Skeletal muscle cell (primary cell): ENCODE measurements at regions not wholly inside any gene's neighbourhood (a gene's known extent, or its start where the extent isn't known, plus 50 kb on each side); places are given as distances from the start of the nearest gene placed in this dataset.
A peak's percentile ranks its signal among the peaks of the same experiment; 100 is the strongest.
"Not testable (repeated sequence)": the region's sequence is repeated elsewhere in the genome, so short reads cannot be mapped to it uniquely, and the experiment has no call there.

Source experiments
- DNase-seq: peaks from one replicate; pipeline ENCODE4 v3.0.0-alpha.2; 2010; ENCODE audit warnings: low read depth
- H3K4me3 ChIP-seq: 2 replicates; pipeline ENCODE4 v1.5.1; 2011; ENCODE audit warnings: low read depth, mild to moderate bottlenecking, control low read depth, low read length, moderate library complexity

DNA sequence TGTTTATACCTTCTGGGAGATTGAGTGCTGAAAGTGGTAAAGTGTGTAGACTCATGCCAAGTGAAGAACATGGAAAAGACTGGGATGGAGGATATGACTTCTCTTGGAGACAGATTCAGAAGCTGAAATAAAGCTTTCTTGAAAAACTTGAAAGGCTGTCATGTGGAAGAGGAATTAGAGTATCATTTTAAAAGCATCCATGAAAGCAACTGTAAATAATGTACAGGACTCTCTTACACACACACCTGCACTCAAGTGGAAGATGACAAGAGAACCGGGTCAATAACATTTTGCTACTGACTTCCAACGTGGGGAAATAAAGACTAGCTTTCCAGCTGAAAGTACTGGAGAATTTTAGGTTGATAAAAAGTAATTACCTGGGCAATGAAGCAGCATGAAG lies 658.2 kb downstream of the TDRD15 start:
- H3K4me3 ChIP-seq, result no peak overlapping the region
- DNase-seq, result no peak

DNA sequence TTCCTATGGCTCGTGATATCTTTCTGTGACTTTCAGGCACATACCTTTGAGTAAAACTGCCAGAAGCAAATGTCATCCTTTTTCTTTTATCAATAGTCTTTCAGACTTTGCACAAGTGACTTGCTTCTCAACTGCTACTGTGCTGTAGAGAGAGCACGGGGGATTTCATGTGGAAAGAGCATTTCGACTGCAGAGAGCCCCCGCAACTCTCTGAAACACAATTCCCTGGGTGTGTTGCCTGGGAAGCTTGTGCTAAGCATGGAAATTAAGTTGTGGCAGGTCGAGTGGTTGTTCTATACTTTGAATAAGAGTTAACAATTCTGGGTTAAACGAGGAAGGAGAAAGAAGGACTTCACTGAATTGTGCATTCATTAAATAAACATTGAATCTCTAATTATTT lies 659.1 kb downstream of the TDRD15 start:
- H3K4me3 ChIP-seq, result no peak overlapping the region
- DNase-seq, result no peak

DNA sequence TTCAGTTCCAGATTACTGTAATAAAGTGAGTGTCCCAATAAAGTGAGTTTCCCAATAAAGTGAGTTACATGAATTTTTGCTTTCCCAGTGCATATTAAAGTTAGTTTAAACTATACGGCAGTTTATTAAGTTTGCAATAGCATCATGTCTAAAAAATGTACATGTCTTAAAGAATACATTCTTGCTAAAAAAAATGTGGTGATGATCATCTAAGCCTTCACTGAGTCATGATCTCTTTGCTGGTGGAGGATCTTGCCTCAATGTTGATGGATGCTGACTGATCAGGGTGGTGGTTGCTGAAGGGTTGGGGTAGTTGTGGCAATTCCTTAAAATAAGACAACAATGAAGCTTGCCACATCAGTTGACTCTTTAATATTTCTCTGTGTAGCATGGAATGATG lies 664.2 kb downstream of the TDRD15 start:
- DNase-seq, result no peak
- H3K4me3 ChIP-seq, result no peak overlapping the region

DNA sequence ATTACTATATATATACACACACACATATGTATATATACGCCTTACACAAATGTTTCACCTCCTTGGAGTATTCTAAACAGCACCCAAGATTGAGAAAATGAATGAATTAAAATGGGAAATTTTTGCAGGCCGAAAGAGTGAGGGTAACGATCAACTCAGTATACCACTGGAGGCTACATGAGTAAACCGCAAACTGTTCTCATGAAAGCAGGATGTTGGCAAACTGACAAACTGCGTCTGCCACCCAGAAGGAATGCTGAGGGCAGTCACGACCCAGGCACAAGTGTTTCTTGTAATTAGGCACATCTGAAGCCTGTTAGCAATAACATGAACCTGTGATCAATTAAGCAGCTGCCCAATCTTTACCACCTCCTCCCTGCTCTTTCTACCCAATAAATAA lies 666.5 kb downstream of the TDRD15 start:
- not testable (repeated sequence) for H3K4me3 ChIP-seq, DNase-seq

DNA sequence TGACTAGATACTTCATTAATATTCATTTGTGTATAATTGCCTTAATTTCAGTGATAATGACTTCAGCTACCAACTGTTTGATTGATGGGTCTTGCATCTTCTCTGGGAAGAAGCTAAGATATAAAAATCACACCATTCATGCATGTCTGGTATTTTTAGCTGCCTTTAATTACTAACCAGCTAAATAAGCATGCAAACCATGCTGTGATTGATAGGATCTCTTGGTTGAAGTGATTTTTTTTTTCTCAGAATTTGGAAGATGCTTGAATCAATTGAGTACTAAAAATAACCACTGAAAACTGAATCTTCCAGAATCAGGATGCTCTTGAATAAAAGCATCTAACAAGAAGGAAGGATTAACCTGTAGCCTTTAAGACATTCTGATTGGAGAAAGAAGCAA lies 668.8 kb downstream of the TDRD15 start:
- no peak for DNase-seq
- no peak overlapping the region for H3K4me3 ChIP-seq

DNA sequence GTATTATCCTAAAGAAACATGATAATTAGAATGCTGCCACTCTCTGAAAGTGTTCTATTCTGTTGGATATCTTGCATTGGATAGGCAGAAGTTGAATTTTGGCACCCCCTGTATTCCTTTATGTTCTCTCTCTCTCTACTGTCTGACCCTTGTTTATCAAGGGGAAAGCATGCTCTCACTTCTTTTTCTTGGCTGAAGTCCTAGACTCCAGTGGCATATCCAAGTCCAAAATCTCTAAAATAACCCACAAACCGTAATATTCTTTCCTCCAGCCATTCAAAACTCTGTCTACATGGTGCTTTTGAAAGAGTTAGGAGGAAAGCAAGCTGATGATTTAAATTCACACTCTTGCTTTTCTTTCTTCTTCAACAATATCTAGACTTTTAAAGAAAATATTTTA lies 669.7 kb downstream of the TDRD15 start:
- no peak for DNase-seq
- H3K4me3 ChIP-seq, result no peak overlapping the region

DNA sequence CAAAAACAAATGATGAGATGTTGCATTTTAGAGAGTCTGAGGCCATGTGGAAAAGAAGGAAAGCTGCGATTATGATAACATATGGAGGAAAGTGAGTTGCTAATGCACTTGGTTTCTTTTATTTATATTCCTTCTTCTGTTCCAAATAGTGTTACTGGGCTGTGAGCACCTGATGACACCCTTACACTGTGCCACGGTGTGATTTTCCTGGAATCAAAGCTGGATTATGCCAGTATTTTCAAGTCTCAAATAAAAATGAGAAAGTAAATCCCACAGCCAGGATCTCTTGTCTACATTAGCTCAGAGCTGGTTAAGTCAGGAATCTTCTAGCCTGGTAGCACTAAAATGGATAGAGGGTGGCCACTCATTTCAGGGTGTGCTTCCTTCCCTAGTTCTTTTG lies 670.8 kb downstream of the TDRD15 start:
- no peak for DNase-seq
- H3K4me3 ChIP-seq, result no peak overlapping the region

DNA sequence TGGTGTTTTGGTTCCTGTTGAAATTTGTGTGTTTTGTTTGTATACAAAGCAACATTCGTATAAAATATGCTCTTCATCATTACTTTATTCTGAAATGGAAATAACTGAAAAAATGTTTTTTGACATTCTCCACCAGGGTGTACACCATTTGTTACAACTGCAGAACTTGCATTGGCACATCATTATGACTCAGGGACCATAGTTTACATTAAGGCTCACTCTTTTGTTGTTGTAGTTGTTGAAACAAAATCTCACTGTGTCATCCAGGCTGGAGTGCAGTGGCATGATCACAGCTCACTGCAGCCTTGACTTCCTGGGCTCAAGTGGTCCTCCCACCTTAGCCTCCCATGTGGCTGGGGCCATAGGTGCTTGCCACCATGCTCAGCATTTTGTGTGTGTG lies 676.6 kb downstream of the TDRD15 start:
- H3K4me3 ChIP-seq, result no peak overlapping the region
- no peak for DNase-seq

DNA sequence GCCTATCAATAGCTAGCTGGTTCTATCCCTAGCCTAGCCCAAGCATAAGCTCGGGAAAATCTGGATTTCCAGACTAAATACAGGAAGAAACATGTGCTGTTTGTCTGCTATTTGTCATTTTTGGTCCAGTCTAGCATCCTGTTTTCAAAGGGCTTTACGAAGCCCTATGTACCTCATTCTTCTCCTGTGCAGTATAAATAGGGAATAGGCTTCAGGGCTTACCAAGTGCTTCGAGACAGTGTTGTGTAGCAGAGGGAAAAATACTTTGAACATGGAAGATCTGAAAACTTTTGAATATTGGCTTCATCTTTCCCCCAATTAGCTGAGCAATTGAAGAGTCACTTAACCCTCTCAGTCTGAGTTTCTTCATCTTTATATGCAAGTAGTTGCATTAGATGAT lies 679.8 kb downstream of the TDRD15 start:
- no peak for DNase-seq
- H3K4me3 ChIP-seq, result no peak overlapping the region

DNA sequence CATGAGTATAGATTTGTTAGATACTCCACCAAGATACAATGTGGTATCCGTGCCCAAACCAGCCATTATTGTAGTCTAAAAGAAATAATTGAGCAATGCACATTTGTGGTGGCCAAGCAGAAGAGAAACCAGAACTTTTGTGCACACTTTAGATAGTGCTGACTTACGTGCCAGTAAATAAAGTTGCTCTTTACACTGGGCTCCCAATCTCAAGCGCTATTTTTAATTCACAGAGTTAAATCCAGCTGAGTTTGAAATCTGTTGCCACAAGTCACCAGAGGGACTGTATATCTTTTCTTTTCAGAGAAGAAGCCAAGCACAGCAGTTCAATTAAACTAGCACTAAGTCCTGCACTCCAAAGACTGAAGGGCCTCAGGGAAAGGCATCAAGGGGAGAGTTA lies 680.4 kb downstream of the TDRD15 start:
- DNase-seq, result no peak
- H3K4me3 ChIP-seq, result no peak overlapping the region

DNA sequence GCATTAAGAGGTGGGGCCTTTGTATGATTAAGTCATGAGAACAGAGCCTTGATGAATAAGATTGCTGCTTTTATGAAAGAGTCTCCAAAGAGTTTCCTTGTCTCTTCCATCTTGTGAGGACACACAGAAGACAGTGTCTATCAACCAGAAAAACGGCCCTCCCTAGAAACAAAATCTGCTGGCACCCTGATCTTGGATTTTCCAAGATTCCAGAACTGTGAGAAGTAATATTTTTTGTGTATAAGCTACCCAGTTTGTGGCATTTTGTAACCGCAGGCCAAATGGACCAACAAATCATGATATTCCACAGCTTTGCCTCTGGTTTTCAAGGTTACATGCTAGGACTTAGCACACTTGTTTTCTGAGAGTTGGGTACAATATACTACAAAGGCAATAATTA lies 687.8 kb downstream of the TDRD15 start:
- no peak overlapping the region for H3K4me3 ChIP-seq

DNA sequence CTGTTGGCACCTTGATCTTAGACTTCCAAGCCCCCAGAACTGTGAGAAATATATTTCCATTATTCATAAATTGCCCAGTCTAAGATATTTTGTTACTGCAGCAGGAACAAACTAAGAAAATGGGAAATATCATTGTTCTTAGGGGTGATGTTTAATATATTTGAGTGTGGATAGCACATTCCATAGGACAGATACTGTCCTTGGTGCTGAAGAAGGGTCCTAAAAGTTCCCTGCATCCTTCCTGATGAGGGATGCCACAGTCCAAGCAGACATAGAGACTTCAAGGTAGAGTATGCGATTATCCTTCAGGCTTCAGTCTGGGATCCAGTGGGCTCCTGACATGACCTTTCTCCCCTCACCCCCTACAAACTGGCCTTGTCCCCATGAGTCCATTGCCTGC lies 689.0 kb downstream of the TDRD15 start:
- H3K4me3 ChIP-seq, result no peak overlapping the region
- no peak for DNase-seq

More for the DNA sequence above, 687.8 kb downstream of the TDRD15 start:
- no peak for DNase-seq

DNA sequence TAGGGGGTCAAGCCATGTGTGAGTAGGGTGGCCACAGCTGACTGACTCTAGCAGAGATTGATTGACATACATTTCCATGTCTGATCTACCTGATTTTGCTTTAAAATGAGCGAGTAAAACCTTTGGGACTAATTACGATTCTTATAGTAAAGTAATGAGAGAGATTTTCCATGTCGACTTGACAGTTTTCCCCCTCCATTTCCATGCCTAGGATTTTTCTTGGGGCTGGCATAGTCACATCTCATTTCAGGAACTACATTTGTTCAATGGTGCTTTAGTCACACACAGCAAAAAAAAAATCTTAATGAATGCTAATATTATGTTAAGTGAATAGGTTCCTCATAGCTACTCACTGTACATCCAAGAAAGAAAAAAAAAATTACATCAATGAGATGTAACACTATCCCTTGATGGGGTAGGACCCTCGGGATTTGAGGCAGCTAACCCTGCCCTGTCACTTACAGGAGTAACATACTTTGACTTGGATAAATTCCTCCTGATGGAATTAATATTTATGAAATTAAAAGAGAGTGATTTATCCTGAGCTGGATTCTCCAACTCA lies 690.9 kb downstream of the TDRD15 start:
- no peak overlapping the region for H3K4me3 ChIP-seq
- no peak for DNase-seq

DNA sequence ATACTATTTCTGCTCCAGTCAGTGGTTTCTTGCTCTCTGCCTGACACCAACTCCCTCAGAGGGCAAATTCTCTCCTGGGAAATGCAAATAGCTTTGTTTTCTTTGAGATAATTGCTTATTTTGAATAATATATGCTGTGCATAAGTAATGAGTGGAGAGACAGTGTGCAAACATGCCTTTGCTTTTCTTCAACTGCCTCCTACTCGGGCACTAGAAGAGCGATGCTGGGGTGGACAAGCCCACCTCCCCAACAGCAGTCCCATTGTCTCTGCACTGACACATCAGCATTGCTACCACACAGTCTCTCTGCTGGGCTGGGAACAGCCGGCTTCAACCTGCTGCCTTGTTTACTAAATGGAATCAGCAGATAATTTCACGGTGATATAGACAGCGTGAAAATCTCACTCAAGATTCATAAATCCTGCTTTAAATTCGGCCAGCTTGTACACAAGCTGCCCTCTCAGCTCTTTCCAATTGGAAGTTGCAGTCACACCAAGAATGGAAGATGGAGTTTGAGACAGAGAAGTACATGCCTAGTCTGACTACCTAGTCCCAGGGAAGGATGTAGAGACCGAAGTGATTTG lies 694.5 kb downstream of the TDRD15 start:
- H3K4me3 ChIP-seq, result no peak overlapping the region
- no peak for DNase-seq

DNA sequence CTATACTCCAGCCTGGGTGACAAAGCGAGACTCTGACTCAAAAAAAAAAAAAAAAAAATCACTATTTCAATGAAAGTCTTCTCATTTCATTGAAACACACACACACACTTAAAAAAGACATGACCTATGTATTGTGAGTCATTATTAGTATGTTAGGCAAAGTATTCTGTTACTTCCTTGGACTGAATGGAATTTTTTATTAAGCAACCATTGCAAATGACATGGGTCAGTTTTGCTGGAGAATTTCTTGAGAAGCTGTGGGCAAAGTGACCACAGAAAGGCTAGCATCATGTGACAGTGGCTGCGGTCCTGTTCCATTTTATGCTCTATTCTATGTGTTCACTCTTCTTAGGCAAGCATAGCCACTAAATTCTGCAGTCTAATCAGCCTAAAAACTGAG lies 695.7 kb downstream of the TDRD15 start:
- no peak overlapping the region for H3K4me3 ChIP-seq
- DNase-seq, result no peak

DNA sequence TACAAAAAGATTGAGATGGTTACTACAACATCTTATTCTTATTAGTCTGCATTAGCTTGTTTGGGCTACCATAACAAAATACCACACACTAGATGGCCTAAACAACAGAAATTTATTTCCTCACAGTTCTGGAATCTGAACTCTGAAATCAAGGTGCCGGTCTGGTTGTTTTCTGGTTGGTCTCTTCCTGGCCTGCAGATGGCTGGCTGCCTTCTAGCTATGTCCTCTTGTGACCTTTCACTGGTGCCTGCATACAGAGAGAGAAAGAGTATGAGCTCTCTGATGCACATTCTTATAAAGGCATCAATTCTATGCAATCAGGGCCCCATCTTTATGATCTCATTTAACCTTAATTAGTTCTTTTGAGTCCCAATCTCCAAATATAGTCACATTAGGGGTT lies 696.5 kb downstream of the TDRD15 start:
- no peak for DNase-seq
- H3K4me3 ChIP-seq, result no peak overlapping the region

DNA sequence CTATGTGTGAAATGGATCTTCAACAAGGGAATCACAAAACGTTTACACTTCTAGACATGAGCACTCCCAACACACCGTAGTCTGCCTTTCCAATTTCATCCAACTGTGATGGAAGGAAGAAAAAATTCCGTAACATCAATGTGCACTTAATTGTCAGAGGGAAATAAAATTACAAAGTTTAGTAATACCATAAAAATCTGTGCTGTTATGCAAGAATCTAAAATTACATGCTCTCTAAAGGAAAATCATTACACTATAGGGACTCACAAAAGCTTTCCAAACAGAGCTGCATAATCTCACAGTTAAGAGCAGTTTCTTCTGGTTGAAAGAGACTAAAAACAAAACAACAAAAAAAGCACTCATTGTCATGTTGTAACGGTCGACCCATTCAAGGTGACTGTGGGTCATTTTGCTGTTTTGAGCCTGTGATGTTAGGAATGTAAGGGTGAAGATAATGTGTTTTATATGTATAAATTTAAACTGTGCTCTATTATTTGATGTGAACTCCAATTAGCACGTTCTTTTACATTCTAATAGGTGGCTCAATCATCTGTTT lies 698.0 kb downstream of the TDRD15 start:
- DNase-seq, result no peak
- H3K4me3 ChIP-seq, result no peak overlapping the region

DNA sequence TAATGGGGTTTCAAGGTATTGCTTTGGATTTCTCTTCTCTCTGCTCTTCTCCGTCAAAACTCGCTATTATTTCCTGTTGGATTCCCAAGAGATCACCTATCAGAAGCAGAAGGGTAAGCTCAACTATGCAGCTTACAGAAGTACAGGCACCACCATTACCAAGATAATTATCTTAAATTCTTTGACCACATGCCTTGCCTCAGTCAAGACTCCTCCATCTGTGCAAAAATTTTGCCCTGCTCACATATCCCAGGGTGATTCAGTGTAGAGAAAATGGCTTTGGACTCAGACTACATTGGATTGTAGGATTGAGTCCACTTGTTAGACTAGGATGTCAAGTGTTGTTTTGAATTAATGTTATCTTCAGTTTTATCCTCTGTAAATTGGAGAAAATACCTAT lies 698.7 kb downstream of the TDRD15 start:
- DNase-seq, result no peak
- no peak overlapping the region for H3K4me3 ChIP-seq

DNA sequence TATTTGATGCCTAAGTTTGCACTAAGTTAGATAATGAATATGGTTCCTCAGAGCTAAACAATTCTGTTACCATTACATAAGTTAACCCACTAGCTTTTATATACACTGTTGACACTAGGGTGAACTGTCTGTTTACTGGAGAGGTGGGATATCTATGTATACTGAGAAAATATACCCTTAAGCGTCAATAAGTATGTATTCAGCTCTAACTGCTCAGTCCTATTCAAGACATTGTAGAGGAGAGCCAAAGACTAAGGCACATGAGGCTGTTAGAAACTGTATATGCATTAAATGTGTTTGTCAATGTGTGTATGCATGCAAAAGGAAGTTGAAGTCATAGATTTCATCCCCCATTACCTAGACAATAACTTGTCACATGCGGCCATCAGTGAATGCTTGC lies 710.0 kb downstream of the TDRD15 start:
- DNase-seq, result no peak

DNA sequence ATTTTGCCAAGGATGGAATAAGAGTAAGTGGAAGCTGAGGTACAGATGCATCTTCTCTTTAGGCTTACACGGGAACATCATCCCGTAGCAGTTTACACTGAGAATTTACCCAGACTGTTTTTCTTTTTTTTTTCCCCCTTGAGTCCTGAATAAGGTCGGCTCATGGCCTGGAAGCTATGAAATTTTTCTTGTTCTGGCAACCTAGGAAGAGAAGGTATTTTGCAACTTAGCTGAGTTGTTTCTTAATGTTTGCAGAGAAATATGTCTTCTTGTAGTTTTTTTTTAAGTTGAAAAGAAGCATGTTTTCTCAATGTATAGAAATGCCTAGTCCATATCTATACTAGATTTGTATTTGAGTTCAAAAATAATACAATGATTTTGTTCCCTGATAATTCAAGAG lies 712.5 kb downstream of the TDRD15 start:
- H3K4me3 ChIP-seq, result no peak overlapping the region
- peak; percentile 15 for DNase-seq

More for the DNA sequence above, 710.0 kb downstream of the TDRD15 start:
- no peak overlapping the region for H3K4me3 ChIP-seq

DNA sequence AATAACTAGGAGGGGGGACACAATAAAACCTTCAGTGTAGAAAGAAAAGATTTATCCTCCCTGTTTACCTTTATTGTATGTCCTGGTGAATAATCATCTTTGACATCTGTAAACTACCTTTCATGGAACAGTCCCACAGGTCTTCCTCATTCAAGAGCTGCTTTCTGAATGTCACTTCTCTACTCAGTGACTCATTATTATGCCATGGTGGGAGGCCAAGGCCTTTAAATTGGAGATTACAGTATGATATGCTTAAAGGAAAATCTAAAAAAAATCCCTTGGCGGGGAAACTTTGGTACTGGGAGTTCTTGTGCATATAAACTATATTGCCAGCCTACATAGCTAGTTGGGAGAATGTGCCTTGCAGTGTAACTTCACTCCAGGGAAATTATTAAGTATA lies 713.0 kb downstream of the TDRD15 start:
- no peak overlapping the region for H3K4me3 ChIP-seq
- DNase-seq, result no peak
